CD14-positive monocyte (primary cell): ENCODE measurements at regions not wholly inside any gene's neighbourhood (a gene's known extent, or its start where the extent isn't known, plus 50 kb on each side); places are given as distances from the start of the nearest gene placed in this dataset.

Source experiments
- DNase-seq, 3 donors: peaks; one replicate each; pipeline ENCODE4 v3.0.0-alpha.2; 2011 to 2022
- H2AFZ ChIP-seq: 2 replicates; pipeline ENCODE4 v1.6.0; 2012; ENCODE audit warnings: mild to moderate bottlenecking, low read depth, low read length, inconsistent platforms; ENCODE audit not compliant: insufficient read depth, poor library complexity, severe bottlenecking
- H3K27ac ChIP-seq, 2 donors: 1 replicate in 1 of 2; 2 replicates in 1 of 2; pipeline ENCODE4 v1.5.1; 2012 to 2013; ENCODE audit warnings: low read length in 2 of 2, control low read depth in 1 of 2, inconsistent platforms in 1 of 2, low read depth in 1 of 2, mild to moderate bottlenecking in 1 of 2
- H3K27me3 ChIP-seq, 2 donors: one replicate each; pipeline versions ENCODE4 v1.6.0 to v1.6.1; 2011 to 2013; ENCODE audit warnings: low read length in 2 of 2; ENCODE audit not compliant: control insufficient read depth in 2 of 2, insufficient read depth in 2 of 2
- H3K36me3 ChIP-seq, 2 donors: replicated peaks in 1 of 2; 1 replicate in 1 of 2; 2 replicates in 1 of 2; pipeline versions ENCODE4 v1.5.1 to v1.6.1; 2012 to 2013; ENCODE audit warnings: low read length in 2 of 2, control low read depth in 1 of 2, inconsistent platforms in 1 of 2, mild to moderate bottlenecking in 1 of 2; ENCODE audit not compliant: insufficient read depth in 2 of 2, control insufficient read depth in 1 of 2
- H3K4me1 ChIP-seq, 2 donors: 1 replicate in 1 of 2; 2 replicates in 1 of 2; pipeline versions ENCODE4 v1.5.1 to v1.6.1; 2012 to 2013; ENCODE audit warnings: low read length in 2 of 2, control low read depth in 1 of 2, inconsistent platforms in 1 of 2, mild to moderate bottlenecking in 1 of 2, moderate library complexity in 1 of 2; ENCODE audit not compliant: insufficient read depth in 2 of 2, control insufficient read depth in 1 of 2
- H3K4me2 ChIP-seq: replicated peaks from 2 replicates; pipeline ENCODE3; 2012; ENCODE audit warnings: low read length, moderate library complexity, mild to moderate bottlenecking; ENCODE audit not compliant: poor library complexity, severe bottlenecking; ENCODE audit errors: extremely low read depth
- H3K4me3 ChIP-seq, 3 experiments: fragments of 200-600 bp in 1 of 3; sonication (generic) in 1 of 3; replicated peaks in 1 of 3; 1 replicate in 2 of 3; 2 replicates in 1 of 3; pipeline ENCODE4 v1.5.1; 2011 to 2013; ENCODE audit warnings: low read length in 3 of 3, mild to moderate bottlenecking in 3 of 3, control low read depth in 2 of 3, low read depth in 2 of 3, inconsistent platforms in 1 of 3, moderate library complexity in 1 of 3
- H3K79me2 ChIP-seq: 2 replicates; pipeline ENCODE4 v1.6.0; 2012; ENCODE audit warnings: mild to moderate bottlenecking, control low read depth, inconsistent platforms, low read length, moderate library complexity; ENCODE audit not compliant: insufficient read depth
- H3K9ac ChIP-seq: 2 replicates; pipeline ENCODE4 v1.6.0; 2017; ENCODE audit warnings: low read length, mild to moderate bottlenecking; ENCODE audit not compliant: insufficient read depth, poor library complexity, severe bottlenecking
- H3K9me3 ChIP-seq, 2 donors: replicated peaks in 1 of 2; 1 replicate in 1 of 2; 2 replicates in 1 of 2; pipeline versions ENCODE4 v1.5.1 to v1.6.1; 2012 to 2013; ENCODE audit warnings: low read length in 2 of 2, control low read depth in 1 of 2; ENCODE audit not compliant: control insufficient read depth in 1 of 2, insufficient read depth in 1 of 2
- H4K20me1 ChIP-seq: 2 replicates; pipeline ENCODE4 v1.6.0; 2012; ENCODE audit warnings: mild to moderate bottlenecking, low read length, control low read depth, moderate library complexity; ENCODE audit not compliant: insufficient read depth
- H3K27ac Mint-ChIP-seq, 7 donors: one replicate each; pipeline ENCODE4 v1.8.0; 2020; ENCODE audit warnings: mild to moderate bottlenecking in 7 of 7, mixed read lengths in 7 of 7, moderate library complexity in 6 of 7, inconsistent platforms in 2 of 7
- H3K27me3 Mint-ChIP-seq, 3 donors: one replicate each; pipeline ENCODE4 v1.8.0; 2021 to 2022; ENCODE audit warnings: low read depth in 3 of 3, mild to moderate bottlenecking in 3 of 3, mixed read lengths in 3 of 3, moderate library complexity in 3 of 3, inconsistent platforms in 1 of 3
- H3K36me3 Mint-ChIP-seq, 2 donors: one replicate each; pipeline ENCODE4 v1.8.0; 2020; ENCODE audit warnings: mixed read lengths in 2 of 2, inconsistent platforms in 1 of 2, mild to moderate bottlenecking in 1 of 2
- H3K4me1 Mint-ChIP-seq: one replicate; pipeline ENCODE4 v1.8.0; 2020; ENCODE audit warnings: mild to moderate bottlenecking, mixed read lengths
- H3K4me3 Mint-ChIP-seq, 2 donors: one replicate each; pipeline ENCODE4 v1.8.0; 2020; ENCODE audit warnings: mild to moderate bottlenecking in 2 of 2, mixed read lengths in 2 of 2, moderate library complexity in 1 of 2
- H3K9me3 Mint-ChIP-seq, 7 donors: one replicate each; pipeline ENCODE4 v1.8.0; 2020 to 2022; ENCODE audit warnings: mixed read lengths in 7 of 7, mild to moderate bottlenecking in 6 of 7, moderate library complexity in 6 of 7, inconsistent platforms in 2 of 7
- CTCF ChIP-seq: fragments of 200-600 bp; IDR thresholded peaks from one replicate; pipeline ENCODE4 v1.8.0; 2022; ENCODE audit warnings: antibody characterized with exemption, mild to moderate bottlenecking
- WGBS: methylation state at CpG from one replicate; pipeline ENCODE4 v1.1.5; 2013; ENCODE audit warnings: missing lambda C conversion rate; ENCODE audit not compliant: insufficient coverage; 5-methylcytosine and 5-hydroxymethylcytosine counted together
- intact Hi-C, 2 donors: fragments of 100-400 bp; cut with micrococcal nuclease; formaldehyde crosslinking; loops; one replicate each; pipeline versions ENCODE4 v1.15.0 to v1.15.1; 2023

GRCh38 chr5:74336297-74336696 is 304.2 kb downstream of the ENC1 start:
- Histone ChIP-seq H3K9ac (no peak overlapping the region), H3K9me3 (no peaks in the 10 kb centered on the region), H3K27ac (no peak overlapping the region), H4K20me1 (no peaks in the 10 kb centered on the region), H2AFZ (no peak overlapping the region), H3K27me3 (peaks cover 5 to 8% of the 10 kb centered on the region in 2 donors), H3K4me1 (no peaks in the 10 kb centered on the region), H3K4me3 (no peak overlapping the region), H3K36me3 (no peaks in the 10 kb centered on the region), H3K4me2 (no peak overlapping the region), H3K79me2 (no peaks in the 10 kb centered on the region)
- intact Hi-C loops, result no loop called here
- H3K27me3 Mint-ChIP-seq, result peaks cover 11 to 23% (median 15%) of the 10 kb centered on the region in 3 donors
- DNase-seq, result no peak
- peaks cover 0 to 2% (median 0%) of the 10 kb centered on the region in 7 donors for H3K9me3 Mint-ChIP-seq
- no peak overlapping the region for H3K27ac Mint-ChIP-seq
- TF ChIP-seq CTCF, result no peak
- peaks cover 8% of the 10 kb centered on the region for H3K4me1 Mint-ChIP-seq
- H3K4me3 Mint-ChIP-seq, result no peak overlapping the region
- WGBS, result 57% methylated on average over 5 of the region's 7 CpGs
- no peaks in the 10 kb centered on the region for H3K36me3 Mint-ChIP-seq

GRCh38 chr5:74334762-74335384 is 305.7 kb downstream of the ENC1 start:
- no peak overlapping the region for H3K4me3 Mint-ChIP-seq
- no peak overlapping the region for H3K27ac ChIP-seq
- WGBS, result 50% methylated on average over 5 of the region's 5 CpGs
- H3K36me3 ChIP-seq, result no peaks in the 10 kb centered on the region
- H3K9me3 Mint-ChIP-seq, result peaks cover 0 to 2% (median 0%) of the 10 kb centered on the region in 7 donors
- no peak overlapping the region for H2AFZ ChIP-seq
- H3K27ac Mint-ChIP-seq, result peak overlapping the region in 1 of 7 donors; percentile 17
- no peaks in the 10 kb centered on the region for H3K9me3 ChIP-seq
- no peaks in the 10 kb centered on the region for H3K4me1 ChIP-seq
- H4K20me1 ChIP-seq, result no peaks in the 10 kb centered on the region
- peaks cover 6 to 8% of the 10 kb centered on the region in 2 donors for H3K27me3 ChIP-seq
- no peak overlapping the region for H3K4me2 ChIP-seq
- intact Hi-C loops, result no loop called here
- H3K27me3 Mint-ChIP-seq, result peaks cover 10 to 19% (median 12%) of the 10 kb centered on the region in 3 donors
- peaks cover 4% of the 10 kb centered on the region for H3K4me1 Mint-ChIP-seq
- H3K36me3 Mint-ChIP-seq, result no peaks in the 10 kb centered on the region
- TF ChIP-seq CTCF, result no peak
- no peaks in the 10 kb centered on the region for H3K79me2 ChIP-seq
- H3K4me3 ChIP-seq, result no peak overlapping the region
- DNase-seq, result no peak
- H3K9ac ChIP-seq, result no peak overlapping the region
